ENCODE measurements at regions not wholly inside any gene's neighbourhood (a gene's known extent, or its start where the extent isn't known, plus 50 kb on each side); places are given as distances from the start of the nearest gene placed in this dataset.
"Not testable (repeated sequence)": the region's sequence is repeated elsewhere in the genome, so short reads cannot be mapped to it uniquely, and the experiment has no call there.

GRCh38 chr7:121526210-121526609 lies 130.1 kb upstream of the FAM3C start:
- TF ChIP-seq ATF3 (IDR thresholded peaks at IDR 0.05); CTCF (IDR thresholded peaks at IDR 0.05 in 2 of 3, conservative IDR thresholded peaks at IDR 0.05 in 1 of 3; ENCODE audit: borderline replicate concordance in 1 of 3, insufficient read depth in 1 of 3, low read depth in 2 of 3, low read length in 2 of 3); POLR2A (IDR thresholded peaks at IDR 0.05; ENCODE audit: borderline replicate concordance, extremely low read depth, insufficient read depth, insufficient read length); EZH2phosphoT487 (IDR thresholded peaks at IDR 0.05; ENCODE audit: borderline replicate concordance): not testable (repeated sequence)
